ENCODE measurements at regions not wholly inside any gene's neighbourhood (a gene's known extent, or its start where the extent isn't known, plus 50 kb on each side); places are given as distances from the start of the nearest gene placed in this dataset.

- no peak for FAIRE-seq
These were observed 119.5 kb upstream of the RIMBP3 start for GRCh38 chr22:18731075-18731666.

GRCh38 chr22:18730410-18730809, 118.7 kb upstream of the RIMBP3 start:
- FAIRE-seq: peak; percentile 100

Data from islet of Langerhans (tissue), 1 donor.